Cerebellar cortex (tissue), 1 donor: ENCODE measurements at regions not wholly inside any gene's neighbourhood (a gene's known extent, or its start where the extent isn't known, plus 50 kb on each side); places are given as distances from the start of the nearest gene placed in this dataset.
"Not testable (repeated sequence)": the region's sequence is repeated elsewhere in the genome, so short reads cannot be mapped to it uniquely, and the experiment has no call there.

ENCODE experiments used
- DNase-seq: peaks from one replicate; pipeline ENCODE4 v3.0.0-alpha.2; 2015; ENCODE audit warnings: low spot score

DNA sequence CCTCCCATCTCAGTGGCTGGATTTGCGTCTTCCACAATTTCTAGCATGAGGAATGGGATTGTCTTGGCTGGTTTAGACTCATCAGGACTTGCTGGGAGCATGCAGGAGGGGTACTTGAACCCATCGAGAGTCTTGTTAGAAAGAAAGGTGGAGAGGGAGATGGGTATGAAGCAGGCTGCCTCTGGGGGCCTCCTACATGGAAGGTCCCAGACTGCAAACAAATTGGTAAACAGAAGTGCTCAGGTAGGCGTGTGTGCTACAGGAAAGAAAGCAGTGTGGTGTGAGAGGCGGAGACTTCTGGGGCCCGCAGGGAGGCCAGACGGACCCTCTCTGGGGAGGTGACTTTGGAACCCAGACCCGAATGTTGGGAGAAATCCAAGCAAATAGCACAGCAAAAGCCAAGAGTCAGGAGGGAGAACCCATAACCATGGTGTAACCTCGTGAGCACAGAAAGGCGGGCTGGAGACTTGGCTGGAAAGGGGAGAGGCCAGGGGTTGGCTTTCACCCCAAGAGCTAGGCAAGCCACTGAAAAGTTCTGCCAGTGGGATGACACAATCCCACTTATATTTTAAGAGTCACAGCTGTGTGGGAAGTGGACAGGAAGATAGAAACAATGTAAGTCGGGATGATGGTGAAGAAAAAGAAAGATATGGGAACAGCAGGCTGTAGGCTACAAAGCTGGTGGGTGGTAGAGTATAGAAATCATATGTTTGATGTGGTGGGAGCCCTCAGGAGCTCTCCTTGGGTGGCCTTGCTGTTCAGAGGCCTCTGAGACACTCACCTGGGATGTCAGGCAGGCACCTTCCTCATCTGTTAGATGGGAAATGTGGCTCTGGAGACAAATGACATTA, 130.1 kb upstream of the PRR20G start:
- DNase-seq, result no peak

GRCh38 chr3:127413871-127414270, 126.0 kb upstream of the PRR20G start:
- DNase-seq, result no peak

- DNase-seq, result no peak
Observed at GRCh38 chr3:127413318-127413673, 125.5 kb upstream of the PRR20G start.

GRCh38 chr3:127412578-127413317, 124.9 kb upstream of the PRR20G start:
- DNase-seq, result no peak

DNA sequence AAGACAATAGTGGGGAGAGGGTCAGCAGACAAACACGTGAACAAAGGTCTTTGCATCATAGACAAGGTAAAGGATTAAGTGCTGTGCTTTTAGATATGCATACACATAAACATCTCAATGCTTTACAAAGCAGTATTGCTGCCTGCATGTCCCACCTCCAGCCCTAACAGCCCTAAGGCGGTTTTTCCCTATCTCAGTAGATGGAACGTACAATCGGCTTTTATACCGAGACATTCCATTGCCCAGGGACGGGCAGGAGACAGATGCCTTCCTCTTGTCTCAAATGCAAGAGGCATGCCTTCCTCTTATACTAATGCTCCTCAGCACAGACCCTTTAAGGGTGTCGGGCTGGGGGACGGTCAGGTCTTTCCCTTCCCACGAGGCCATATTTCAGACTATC, 124.0 kb upstream of the PRR20G start:
- DNase-seq, result not testable (repeated sequence)

GRCh38 chr3:127411083-127411727, 123.4 kb upstream of the PRR20G start:
- no peak for DNase-seq

- no peak for DNase-seq
Observed at GRCh38 chr3:127410678-127411077, 122.8 kb upstream of the PRR20G start.

GRCh38 chr3:127410137-127410488, 122.3 kb upstream of the PRR20G start:
- DNase-seq, result no peak

- no peak for DNase-seq
Observed at GRCh38 chr3:127409421-127410136, 121.7 kb upstream of the PRR20G start.

DNA sequence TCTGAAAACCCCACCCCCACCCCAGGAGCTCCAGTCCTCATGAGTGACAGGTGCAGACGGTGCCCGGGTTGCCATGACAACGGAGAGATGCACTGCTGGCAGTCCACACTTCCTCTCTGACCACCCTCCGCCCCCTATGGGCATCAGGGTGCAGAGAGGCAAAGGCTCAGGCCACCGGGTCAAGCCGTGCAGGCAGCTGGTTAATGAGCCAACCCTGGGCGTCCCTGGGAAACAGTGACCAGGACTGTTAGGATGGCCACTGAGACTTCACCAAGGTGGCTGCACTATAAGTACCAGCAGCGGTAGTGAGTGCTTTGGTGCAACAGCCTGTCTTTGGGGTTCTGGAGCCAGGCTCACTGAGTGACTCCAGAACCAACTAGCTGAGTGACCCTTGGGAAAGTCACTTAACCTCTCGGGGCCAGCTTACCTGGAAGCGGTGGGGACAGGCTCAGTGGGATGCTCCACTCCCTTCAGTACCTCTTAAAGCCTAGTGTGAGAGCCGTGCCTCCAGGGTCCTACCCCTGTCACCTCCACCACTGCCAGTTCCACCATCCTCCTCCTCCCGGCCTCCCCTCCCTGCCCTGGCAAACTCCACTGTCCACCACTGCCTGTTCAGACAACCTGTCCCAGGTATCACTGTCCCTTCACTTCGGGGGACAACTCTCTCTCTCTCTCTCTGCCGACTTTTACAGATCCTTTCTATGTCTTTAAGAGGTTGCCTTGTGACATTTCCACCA, 121.0 kb upstream of the PRR20G start:
- no peak for DNase-seq

GRCh38 chr3:127408022-127408683, 120.3 kb upstream of the PRR20G start:
- no peak for DNase-seq

GRCh38 chr3:127407026-127407939, 119.4 kb upstream of the PRR20G start:
- DNase-seq, result no peak

- no peak for DNase-seq
Observed at GRCh38 chr3:127406309-127407025, 118.6 kb upstream of the PRR20G start.

- no peak for DNase-seq
Observed at GRCh38 chr3:127405791-127406190, 117.9 kb upstream of the PRR20G start.

GRCh38 chr3:127405010-127405598, 117.3 kb upstream of the PRR20G start:
- DNase-seq, result no peak

GRCh38 chr3:127404221-127405009, 116.6 kb upstream of the PRR20G start:
- no peak for DNase-seq

DNA sequence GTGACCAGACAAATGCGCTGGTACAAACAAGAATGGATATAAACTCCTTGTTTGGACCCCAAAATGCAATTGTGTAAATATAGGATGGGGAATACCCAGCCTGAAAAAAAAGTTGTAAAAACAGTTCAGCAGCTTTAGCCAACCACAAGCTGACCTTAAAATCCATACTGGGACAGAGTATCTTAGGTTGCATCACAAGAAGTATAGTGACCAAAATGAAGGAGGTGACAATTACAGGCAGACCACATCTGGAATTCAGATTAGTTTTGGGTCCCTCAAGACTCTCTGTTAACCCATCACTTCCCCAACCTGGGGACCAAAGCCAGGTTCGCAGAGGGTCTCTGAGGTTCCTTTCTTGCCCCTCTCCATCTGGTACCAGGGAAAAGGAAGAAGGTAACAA, 115.9 kb upstream of the PRR20G start:
- DNase-seq, result no peak

- DNase-seq, result no peak
Observed at GRCh38 chr3:127399154-127399553, 111.3 kb upstream of the PRR20G start.
